GM18502 (cell line): ENCODE measurements at regions not wholly inside any gene's neighbourhood (a gene's known extent, or its start where the extent isn't known, plus 50 kb on each side); places are given as distances from the start of the nearest gene placed in this dataset.
"Not testable (repeated sequence)": the region's sequence is repeated elsewhere in the genome, so short reads cannot be mapped to it uniquely, and the experiment has no call there.

ENCODE experiments used
- ATAC-seq: cut with Tn5 transposase; IDR thresholded peaks from one replicate; pipeline ENCODE4 v1.9.1; 2021; ENCODE audit warnings: mild to moderate bottlenecking; ENCODE audit not compliant: unreplicated experiment, poor library complexity

DNA sequence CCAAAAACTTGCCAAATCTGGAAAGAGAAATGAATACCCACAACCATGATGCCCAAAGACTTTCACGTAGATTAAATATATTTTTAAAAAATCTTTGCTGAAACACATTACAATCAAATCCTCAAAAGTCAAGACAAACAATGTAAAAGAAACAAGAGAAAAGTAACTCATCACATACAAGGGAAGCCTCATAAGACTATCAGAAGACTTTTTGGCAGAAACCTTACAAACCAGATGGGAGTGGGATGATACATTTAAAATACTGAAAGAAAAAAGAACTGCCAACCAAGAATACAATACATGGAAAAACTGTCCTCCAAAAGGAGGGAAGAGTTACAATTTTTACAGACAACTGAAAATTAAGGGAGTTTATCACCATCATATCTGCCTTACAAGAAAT, 319.0 kb upstream of the INTU start:
- ATAC-seq: no peak

DNA sequence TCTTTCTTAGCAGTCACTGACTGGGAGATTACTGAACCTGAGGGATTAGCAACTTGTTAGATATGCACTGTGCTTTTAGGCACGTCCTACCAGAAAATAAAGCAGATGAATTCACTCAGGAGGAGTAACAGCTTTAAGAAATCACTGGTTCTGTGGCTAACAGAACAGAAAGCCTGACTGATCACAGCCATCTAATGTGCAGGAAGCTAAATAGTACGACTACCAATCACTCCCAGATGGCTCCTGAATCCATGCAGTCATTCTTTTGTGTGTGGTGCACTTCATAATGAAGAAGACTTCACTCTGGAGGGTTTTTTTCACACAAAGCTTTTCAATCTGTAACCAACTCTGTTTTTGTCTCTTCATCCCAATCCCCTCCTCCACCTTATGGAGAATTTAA, 305.3 kb upstream of the INTU start:
- no peak for ATAC-seq

DNA sequence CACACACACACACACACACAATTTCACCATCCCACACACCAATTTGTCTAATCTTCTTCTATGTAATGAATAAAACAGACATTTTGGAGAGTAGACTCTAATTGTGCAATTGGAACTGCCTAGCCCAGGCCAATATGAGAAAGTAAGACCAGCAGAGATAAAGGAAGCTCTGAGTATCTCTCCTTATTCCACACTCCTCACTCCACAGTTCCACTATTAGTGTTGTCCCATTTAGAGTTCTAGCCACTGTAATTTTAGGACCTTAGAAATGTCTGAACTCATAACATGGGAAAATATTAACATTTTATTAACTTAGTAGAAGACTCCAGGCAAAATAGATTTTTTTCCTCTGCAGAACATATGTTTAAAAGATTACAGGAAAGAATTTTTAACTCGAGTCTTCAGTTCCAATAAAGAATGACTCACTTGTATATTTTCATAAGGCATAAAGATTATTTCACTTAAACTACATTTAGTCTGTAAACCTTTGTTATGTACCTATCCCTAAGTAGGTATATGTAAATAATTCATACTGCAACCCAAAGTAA, 297.6 kb upstream of the INTU start:
- ATAC-seq: no peak

DNA sequence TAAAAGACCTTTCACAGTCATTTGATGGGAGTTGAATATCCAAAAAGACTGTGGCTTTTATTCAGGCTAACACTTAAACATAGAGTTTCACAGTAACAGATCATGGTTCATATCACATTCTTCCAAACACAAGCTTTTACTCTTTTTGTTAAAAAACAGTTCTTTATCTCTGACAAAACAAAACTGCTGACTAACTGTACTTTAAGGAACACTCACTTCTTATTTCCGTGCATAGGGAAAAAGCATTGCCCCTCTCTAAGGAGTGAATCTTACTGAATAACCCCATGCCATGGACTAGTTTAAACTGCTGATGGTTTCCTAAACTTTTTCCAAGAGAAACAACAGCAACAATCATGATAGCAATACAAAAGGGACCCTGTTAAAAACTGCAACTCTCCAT, 297.0 kb upstream of the INTU start:
- ATAC-seq: no peak

DNA sequence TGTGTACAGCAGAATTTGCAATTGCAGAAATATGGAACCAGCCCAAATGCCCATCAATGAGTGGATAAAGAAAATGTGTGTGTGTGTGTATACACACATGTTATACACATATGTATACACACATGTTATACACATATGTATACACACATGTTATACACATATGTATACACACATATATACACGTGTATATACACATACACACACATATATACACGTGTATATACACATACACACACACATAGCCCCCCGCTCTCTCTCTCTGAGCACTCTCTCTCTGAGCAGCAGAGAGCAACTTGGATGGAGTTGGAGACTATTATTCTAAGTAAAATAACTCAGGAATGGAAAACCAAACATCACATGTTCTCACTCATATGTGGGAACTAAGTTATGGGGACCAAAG, 289.6 kb upstream of the INTU start:
- not testable (repeated sequence) for ATAC-seq

DNA sequence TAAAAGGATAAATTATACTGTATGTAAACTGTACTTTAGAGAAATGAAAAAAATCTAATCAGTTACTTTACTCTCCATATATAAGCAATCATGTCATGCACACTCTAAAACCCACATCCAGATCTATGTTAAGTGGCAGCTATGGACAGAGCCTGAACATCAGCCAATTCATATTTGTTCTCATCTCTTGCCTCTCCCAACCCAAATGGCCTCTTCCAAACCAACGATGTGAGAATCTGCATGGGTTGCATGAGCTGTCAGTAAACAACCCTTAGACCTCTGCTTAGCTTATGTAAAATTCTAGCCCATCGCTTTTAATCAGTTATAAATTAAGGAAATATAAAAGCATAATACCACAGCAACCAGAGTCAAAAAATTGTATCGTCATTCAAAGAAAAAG, 288.7 kb upstream of the INTU start:
- ATAC-seq: no peak

DNA sequence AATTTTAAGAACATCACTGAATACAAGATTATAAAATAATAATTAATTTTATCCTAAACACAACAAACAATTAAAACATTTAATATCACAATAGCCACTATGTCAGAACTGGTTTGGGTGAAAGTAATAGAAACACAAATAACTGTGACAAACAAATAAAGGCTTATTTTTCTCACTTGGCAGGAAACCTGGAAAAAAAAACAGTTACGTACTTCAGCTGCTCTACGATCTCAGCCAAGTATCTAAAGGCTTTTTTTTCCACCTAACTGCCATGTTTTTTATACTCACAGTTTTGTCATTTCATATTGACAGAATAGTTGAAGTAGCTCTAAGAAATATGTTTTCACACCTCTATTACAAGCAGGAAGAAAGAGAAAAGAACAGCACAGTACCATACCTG, 284.8 kb upstream of the INTU start:
- no peak for ATAC-seq

DNA sequence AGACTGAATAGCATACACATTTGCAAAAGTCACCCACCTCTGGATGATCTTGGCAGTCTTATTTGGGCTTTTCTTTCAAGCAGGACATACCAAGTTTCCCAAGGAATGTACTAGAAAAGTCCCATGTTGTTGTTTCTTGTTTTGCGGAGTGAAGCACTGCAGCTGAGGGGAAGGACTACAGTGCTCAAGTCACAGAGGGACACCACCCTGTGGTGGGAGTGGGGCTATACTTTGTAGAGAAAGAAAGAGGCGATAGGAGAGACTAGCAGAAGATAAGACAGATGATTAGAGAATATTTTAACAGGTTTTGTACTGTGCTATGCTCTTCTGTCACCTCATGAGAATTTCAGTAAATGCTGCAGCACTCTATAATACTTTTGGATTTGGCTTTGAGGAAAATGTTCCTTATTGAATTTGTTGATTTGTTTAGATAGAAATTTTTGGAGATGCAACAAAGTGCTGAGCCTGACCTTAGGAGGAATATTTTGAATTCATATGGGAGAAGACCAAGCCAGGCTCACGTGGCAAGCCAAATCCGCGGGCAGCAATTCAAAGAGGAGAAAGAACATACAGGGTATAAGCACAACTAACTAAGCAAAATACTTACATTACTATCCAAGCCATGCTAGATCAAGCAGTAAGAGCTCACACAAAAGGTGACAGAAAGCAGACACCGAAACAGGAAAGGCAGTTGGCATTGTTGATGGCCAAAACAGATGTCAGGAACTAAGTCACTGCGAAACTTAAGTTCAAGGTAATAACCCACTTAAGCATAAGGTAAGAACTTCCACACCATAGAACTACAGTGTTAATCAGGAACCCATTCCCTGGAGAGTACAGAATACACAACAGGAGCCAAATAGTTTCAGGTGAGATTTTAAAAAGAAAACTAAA, 280.3 kb upstream of the INTU start:
- no peak for ATAC-seq

DNA sequence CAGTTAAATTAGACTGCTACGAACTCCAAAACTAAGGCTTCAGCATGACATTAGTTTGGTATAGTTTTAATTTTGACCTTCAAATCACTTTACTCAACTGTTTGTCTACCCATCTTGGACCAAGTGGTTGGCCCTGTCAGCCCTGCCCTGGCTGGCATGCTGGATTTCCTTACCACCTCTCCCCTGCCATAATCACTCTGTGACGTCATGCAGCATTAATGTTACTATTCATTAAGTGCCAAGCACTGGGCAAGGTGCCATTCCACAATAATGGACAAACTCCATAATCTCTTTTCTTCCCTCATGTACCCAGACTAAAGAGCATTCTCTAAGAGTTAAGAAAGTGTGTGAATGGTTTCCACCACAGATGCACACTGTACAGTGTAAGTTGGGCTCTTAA, 277.0 kb upstream of the INTU start:
- no peak for ATAC-seq

DNA sequence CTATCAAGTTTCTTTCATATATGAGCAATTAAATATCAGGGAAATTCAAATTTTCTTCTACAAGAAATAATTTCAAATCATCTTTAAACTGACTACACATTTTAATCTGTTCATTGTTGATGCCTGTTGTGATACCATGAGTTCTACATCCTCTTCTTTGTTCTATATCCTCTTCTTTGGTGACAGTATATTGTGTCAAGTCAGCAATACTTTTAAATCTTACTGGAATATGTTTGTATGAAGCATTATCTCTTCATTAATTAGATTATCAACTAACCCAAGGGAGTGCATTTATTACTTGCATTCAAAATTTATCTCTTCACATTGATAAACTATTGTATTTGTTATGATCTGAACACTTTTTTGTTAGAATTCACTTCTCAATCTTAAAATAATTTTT, 275.0 kb upstream of the INTU start:
- no peak for ATAC-seq

DNA sequence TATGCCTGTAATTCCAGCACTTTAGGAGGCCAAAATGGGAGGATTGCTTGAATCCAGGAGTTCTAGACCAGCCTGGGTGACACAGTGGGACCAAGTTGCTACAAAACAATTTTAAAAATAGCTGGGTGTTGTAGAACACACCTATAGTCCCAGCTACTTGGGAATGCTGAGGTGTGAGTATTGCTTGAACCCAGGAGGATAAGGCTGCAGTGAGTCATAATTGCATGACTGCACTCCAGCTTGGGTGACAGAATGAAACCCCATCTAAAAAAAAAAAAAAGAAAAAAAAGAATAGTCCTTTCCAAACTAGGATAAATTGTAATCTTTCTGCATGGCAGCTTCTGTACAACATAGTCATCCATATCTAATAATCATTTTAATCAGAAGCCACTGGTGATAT, 270.1 kb upstream of the INTU start:
- no peak for ATAC-seq

DNA sequence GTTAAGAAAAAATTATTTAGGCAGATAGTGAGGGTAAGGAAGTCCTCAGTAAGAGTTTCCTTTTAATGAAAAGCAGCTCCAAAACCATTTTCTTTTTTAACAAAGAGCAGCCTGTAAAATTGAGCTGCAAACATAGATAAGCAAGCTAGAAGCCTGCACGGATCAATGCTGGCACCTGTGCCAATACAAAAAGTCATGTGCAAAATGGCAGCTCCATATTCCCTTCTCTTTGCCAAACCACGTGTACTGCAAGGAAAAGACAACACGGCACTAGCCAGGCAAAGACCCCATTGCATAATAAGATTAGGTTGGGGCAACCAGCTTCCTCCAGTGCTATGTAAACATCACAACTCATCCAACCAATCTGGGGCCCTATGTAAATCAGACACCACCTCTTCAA, 268.4 kb upstream of the INTU start:
- no peak for ATAC-seq

DNA sequence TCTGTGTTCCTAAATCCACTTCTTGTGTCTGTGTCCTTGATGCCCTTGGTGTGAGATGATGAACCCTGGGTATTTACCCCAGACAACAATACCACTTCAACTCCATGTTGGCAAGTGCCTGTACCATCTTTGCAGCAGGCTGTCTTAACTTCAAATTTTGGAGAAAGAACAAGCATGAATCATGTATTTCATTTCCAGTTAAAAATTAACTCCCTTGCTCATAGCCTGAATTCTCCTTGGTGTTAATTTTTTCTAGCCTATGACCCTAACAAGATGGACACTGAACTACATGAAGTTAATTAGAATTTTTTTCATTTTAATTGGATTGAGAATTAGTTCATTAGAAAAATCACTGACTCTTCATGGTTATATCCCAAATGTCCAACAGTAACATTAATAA, 267.8 kb upstream of the INTU start:
- ATAC-seq: no peak

DNA sequence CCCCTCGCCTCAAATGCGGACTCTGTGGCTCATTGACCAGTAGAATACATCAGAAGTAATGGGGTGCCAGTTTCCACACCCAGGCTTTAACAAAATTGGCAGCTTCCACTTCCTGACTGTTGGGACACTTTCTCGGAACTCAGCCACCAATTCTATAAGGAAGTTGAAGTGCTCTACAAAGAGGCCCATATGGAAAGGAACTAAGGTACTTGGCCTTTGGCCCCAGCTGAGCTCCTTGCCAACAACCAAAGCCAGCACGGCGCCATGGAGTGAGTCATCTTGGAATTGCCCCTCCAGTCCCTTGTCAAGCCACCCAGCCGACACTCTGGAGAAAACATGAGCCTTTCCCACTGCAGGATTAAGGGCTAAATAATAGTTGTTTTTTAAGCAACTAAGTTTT, 262.2 kb upstream of the INTU start:
- ATAC-seq: no peak

DNA sequence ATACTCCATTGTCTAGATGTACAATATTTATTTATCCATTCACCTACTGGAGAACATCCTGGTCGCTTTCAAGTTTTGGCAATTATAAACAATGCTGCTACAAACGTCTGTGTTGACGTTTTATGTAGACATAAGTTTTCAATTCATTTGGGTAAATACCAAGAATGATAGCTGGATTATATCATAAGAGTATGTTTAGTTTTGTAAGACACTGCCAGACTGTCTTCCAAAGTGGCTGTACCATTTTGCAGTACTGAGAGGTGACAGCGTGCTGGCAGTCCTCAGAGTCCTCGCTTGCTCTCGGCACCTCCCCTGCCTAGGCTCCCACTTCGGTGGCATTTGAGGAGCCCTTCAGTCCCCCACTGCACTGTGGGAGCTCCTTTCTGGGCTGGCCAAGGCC, 253.3 kb upstream of the INTU start:
- no peak for ATAC-seq

DNA sequence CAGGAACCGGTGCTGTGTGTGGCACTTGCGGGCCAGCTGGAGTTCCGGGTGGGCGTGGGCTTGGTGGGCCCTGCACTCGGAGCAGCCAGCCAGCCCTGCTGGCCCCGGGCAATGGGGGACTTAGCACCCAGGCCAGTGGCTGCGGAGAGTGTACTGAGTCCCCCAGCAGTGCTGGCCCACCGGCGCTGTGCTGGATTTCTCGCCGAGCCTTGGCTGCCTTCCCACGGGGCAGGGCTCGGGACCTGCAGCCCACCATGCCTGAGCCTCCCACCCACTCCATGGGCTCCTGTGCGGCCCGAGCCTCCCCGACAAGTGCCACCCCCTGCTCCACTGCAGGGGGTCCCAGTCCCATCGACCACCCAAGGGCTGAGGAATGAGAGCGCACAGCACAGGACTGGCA, 252.8 kb upstream of the INTU start:
- ATAC-seq: not testable (repeated sequence)

DNA sequence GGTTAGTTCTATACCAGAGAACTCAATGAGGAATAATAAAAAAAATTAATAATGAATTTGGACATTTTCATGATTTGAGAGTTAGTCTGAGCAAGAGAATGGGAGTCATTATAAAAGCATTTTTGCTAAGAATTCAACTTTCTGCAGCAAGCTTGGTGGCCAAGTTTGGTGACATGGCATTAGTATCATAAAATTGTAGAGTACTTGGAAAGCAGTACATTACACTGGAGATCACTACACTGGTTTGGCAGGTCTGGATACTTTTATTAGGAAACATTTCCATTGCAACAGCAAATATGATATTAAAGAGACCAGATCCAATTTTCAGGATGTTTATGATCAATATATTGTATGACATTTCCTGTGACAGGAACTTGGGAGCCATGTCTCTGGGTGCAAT, 249.1 kb upstream of the INTU start:
- ATAC-seq: no peak

DNA sequence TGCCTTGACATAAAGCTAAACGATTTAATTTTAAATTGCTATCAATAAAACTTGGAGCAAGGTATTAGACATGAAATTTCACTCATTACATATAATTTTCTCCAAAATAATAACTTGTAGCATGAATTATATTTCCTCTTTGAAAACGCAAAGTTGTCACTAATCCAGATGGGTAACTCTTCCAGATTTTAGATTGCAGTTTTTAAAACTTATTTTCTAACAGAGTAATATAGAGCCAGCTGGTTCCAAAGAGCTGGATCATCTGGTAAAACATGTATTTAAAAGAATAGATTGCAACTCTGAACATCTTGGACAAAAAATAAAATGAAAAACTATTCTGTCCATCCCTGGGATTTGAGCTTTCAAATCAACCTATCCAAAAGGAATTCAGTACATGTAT, 238.2 kb upstream of the INTU start:
- no peak for ATAC-seq

DNA sequence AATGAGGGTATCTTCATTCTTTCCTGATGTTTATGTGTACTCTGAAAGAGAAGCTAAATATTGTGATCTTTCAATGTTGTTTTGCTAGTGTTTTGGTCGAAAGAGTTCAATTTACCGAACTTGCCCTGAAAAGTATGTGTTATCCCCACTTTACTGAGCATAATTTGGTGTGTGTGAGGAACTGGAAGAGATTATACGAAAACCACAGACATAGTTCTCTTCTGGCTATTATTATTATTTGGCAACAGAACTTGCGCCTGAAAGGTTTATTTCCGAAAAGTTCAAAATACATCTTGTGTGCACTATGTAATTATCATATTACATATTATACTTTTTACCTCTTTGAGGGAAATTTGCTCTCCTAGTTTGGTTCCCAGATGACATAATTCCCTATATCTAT, 232.5 kb upstream of the INTU start:
- ATAC-seq: no peak

DNA sequence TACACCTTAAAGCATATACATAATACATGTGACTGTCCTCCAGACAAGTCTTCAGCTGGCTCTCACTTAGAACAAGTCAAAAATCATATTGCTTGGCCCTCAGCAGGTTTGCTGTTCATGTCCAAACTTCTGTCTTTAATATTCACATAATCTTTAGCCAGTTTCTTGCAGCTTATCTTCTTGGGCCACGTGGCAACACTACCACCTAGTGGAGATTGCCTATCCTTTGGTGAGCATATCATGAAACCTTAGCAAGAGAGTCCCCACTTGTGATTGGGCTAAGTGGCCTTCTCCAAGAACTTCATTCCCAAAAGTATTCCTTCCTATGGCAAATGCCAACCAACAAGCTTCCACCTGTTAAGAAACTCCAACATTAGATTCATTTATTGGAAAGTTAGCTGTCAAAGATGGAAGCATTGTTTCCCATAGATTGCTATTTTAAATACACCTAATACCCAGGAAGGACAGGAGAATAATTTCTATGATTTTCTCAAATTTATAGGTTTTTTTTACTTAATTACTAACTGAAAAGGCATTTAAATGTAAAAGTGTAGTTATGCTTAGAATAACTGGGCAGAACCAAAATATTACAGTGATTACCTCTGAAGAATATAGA, 231.9 kb upstream of the INTU start:
- ATAC-seq: peak; percentile 94

DNA sequence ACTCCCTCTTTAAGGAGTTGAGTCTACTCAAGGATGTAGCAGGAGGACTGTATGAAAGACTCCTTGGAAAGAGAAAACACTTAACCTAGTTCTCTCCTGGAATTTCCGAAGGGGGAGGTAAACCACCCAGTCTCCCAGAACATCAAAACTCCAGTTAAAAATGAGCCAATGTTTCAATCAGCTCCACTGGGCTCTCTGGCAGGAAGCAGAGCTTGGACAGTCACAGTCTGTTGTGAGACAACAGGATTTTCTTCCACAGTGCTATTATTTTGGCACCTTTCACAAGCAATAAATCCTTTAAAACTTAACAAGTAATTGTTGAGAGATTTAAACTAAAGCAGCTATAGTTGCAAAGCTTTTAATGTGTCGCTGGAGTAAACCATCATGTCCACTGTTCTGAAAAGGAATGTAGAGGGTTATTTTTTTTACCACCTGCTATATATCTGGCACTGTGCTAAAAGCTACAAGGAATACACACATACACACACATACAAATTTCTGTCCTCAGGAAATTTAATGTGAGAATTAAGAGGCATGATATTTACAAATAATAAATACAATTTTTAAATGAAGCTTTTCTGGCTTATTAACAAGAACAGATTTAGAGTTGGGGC, 229.2 kb upstream of the INTU start:
- ATAC-seq: no peak
